IMR-90 (cell line): ENCODE measurements at regions not wholly inside any gene's neighbourhood (a gene's known extent, or its start where the extent isn't known, plus 50 kb on each side); places are given as distances from the start of the nearest gene placed in this dataset.
"Not testable (repeated sequence)": the region's sequence is repeated elsewhere in the genome, so short reads cannot be mapped to it uniquely, and the experiment has no call there.

Experiments
- ATAC-seq: fragments of 200-7000 bp; cut with Tn5 transposase; 2 replicates; pipeline ENCODE4 v1.9.1; 2020; ENCODE audit warnings: low read depth, mild to moderate bottlenecking, moderate library complexity
- BruUV-seq: library from RNA; stranded (reverse); fragments of 400-500 nt; replicated peaks from 2 replicates; lab custom pipeline; 2021; lab: Mats Ljungman, UMichigan
- CTCF ChIA-PET: fragments of 300-600 bp; formaldehyde crosslinking; extraction: SDS; loops from one replicate; lab custom pipeline; 2021; ENCODE audit warnings: antibody characterized with exemption; lab: Yijun Ruan, JAX
- POLR2A ChIA-PET: fragments of 300-600 bp; sonication (Branson Sonifier 250); formaldehyde crosslinking; loops from one replicate; lab custom pipeline; 2022; ENCODE audit warnings: antibody characterized with exemption; ENCODE audit not compliant: unreplicated experiment; lab: Charles Lee
- DNase-seq: peaks from one replicate; pipeline ENCODE4 v3.0.0; 2013
- H2AFZ ChIP-seq: replicated peaks from 2 replicates; pipeline ENCODE3; 2013; ENCODE audit warnings: low read length, mild to moderate bottlenecking; ENCODE audit not compliant: poor library complexity
- H2AK5ac ChIP-seq: 2 replicates; pipeline ENCODE4 v1.6.1; 2013; ENCODE audit warnings: low read depth, low read length, inconsistent platforms
- H2AK9ac ChIP-seq: replicated peaks from 2 replicates; pipeline ENCODE3; 2013; ENCODE audit warnings: mild to moderate bottlenecking, low read depth, low read length, moderate library complexity; ENCODE audit not compliant: poor library complexity
- H2BK120ac ChIP-seq: 2 replicates; pipeline ENCODE4 v1.6.1; 2013; ENCODE audit warnings: low read depth, low read length, inconsistent platforms
- H2BK15ac ChIP-seq: 3 replicates; pipeline ENCODE4 v1.6.1; 2013; ENCODE audit warnings: low read depth, low read length, inconsistent platforms
- H2BK20ac ChIP-seq: 2 replicates; pipeline ENCODE4 v1.6.1; 2013; ENCODE audit warnings: low read depth, mild to moderate bottlenecking, inconsistent platforms, low read length, moderate library complexity
- H2BK5ac ChIP-seq: 2 replicates; pipeline ENCODE4 v1.6.1; 2013; ENCODE audit warnings: mild to moderate bottlenecking, low read depth, low read length, inconsistent platforms; ENCODE audit not compliant: poor library complexity, severe bottlenecking
- H3K14ac ChIP-seq: replicated peaks from 2 replicates; pipeline ENCODE4 v1.6.1; 2013; ENCODE audit warnings: low read depth, low read length, inconsistent platforms
- H3K18ac ChIP-seq: 2 replicates; pipeline ENCODE4 v1.6.1; 2013; ENCODE audit warnings: low read depth, low read length, control low read depth
- H3K23ac ChIP-seq: 2 replicates; pipeline ENCODE4 v1.6.1; 2013; ENCODE audit warnings: low read depth, low read length, inconsistent platforms
- H3K27ac ChIP-seq: 2 replicates; pipeline ENCODE4 v1.5.1; 2013; ENCODE audit warnings: mild to moderate bottlenecking, control low read depth, low read length; ENCODE audit not compliant: insufficient read depth
- H3K27me3 ChIP-seq: 2 replicates; pipeline ENCODE4 v1.6.1; 2013; ENCODE audit warnings: low read length; ENCODE audit not compliant: control insufficient read depth, insufficient read depth
- H3K36me3 ChIP-seq: 2 replicates; pipeline ENCODE4 v1.6.1; 2013; ENCODE audit warnings: low read length, mixed read lengths; ENCODE audit not compliant: control insufficient read depth, insufficient read depth
- H3K4ac ChIP-seq: 2 replicates; pipeline ENCODE4 v1.6.1; 2013; ENCODE audit warnings: low read depth, low read length, inconsistent platforms
- H3K4me1 ChIP-seq: 2 replicates; pipeline ENCODE4 v1.6.1; 2013; ENCODE audit warnings: low read length, mixed read lengths; ENCODE audit not compliant: control insufficient read depth, insufficient read depth
- H3K4me2 ChIP-seq: 2 replicates; pipeline ENCODE4 v1.6.1; 2013; ENCODE audit warnings: low read depth, mild to moderate bottlenecking, control low read depth, low read length, moderate library complexity
- H3K4me3 ChIP-seq: 2 replicates; pipeline ENCODE4 v1.5.1; 2013; ENCODE audit warnings: low read depth, mild to moderate bottlenecking, control low read depth, low read length, moderate library complexity; ENCODE audit not compliant: insufficient read depth
- H3K56ac ChIP-seq: 2 replicates; pipeline ENCODE4 v1.6.1; 2013; ENCODE audit warnings: low read length, inconsistent platforms; ENCODE audit not compliant: insufficient read depth; ENCODE audit errors: extremely low read depth
- H3K79me1 ChIP-seq, 2 experiments: 2 replicates each; pipeline ENCODE4 v1.6.1; 2013; ENCODE audit warnings: low read length in 2 of 2, inconsistent platforms in 1 of 2, low read depth in 1 of 2
- H3K9ac ChIP-seq: 2 replicates; pipeline ENCODE4 v1.6.1; 2013; ENCODE audit warnings: low read depth, low read length, control low read depth
- H3K9me1 ChIP-seq: 2 replicates; pipeline ENCODE4 v1.6.1; 2013; ENCODE audit warnings: low read length, inconsistent platforms; ENCODE audit not compliant: insufficient read depth
- H3K9me3 ChIP-seq: 2 replicates; pipeline ENCODE4 v1.6.1; 2013; ENCODE audit warnings: low read length; ENCODE audit not compliant: control insufficient read depth, insufficient read depth
- H4K20me1 ChIP-seq: 2 replicates; pipeline ENCODE4 v1.6.1; 2013; ENCODE audit warnings: low read length, inconsistent platforms; ENCODE audit not compliant: insufficient read depth
- H4K5ac ChIP-seq: 2 replicates; pipeline ENCODE4 v1.6.1; 2013; ENCODE audit warnings: mild to moderate bottlenecking, low read depth, low read length, control low read depth
- H4K8ac ChIP-seq, 2 experiments: 2 replicates each; pipeline ENCODE4 v1.6.1; 2013; ENCODE audit warnings: low read depth in 2 of 2, low read length in 2 of 2, control low read depth in 1 of 2, inconsistent platforms in 1 of 2
- H4K91ac ChIP-seq: 2 replicates; pipeline ENCODE4 v1.6.1; 2013; ENCODE audit warnings: low read depth, low read length, inconsistent platforms; ENCODE audit not compliant: insufficient read depth
- CEBPB ChIP-seq: IDR thresholded peaks from 2 replicates; pipeline ENCODE4 v1.6.1; 2012; ENCODE audit warnings: low read depth, low read length, improper control_type of control experiment
- MAZ ChIP-seq: IDR thresholded peaks from 2 replicates; pipeline ENCODE4 v1.6.1; 2012; ENCODE audit warnings: low read depth, mild to moderate bottlenecking, low read length, improper control_type of control experiment, moderate library complexity, borderline replicate concordance
- MXI1 ChIP-seq: IDR thresholded peaks from 2 replicates; pipeline ENCODE4 v1.6.1; 2012; ENCODE audit warnings: low read depth, mild to moderate bottlenecking, low read length, moderate library complexity, borderline replicate concordance
- NFE2L2 ChIP-seq: fragments of 150-350 bp; IDR thresholded peaks from 2 replicates; pipeline ENCODE4 v1.6.1; 2016; ENCODE audit warnings: low read depth, mild to moderate bottlenecking, low read length
- RAD21 ChIP-seq: IDR thresholded peaks from 2 replicates; pipeline ENCODE4 v1.6.1; 2012; ENCODE audit warnings: low read length, improper control_type of control experiment
- SMC3 ChIP-seq: fragments of 150-350 bp; IDR thresholded peaks from 2 replicates; pipeline ENCODE4 v1.6.1; 2016; ENCODE audit warnings: low read depth, mild to moderate bottlenecking, antibody characterized with exemption, low read length, moderate library complexity
- USF2 ChIP-seq: fragments of 150-350 bp; IDR thresholded peaks from 2 replicates; pipeline ENCODE4 v1.6.1; 2017; ENCODE audit warnings: mild to moderate bottlenecking, antibody characterized with exemption, low read length, low read depth
- WGBS, 2 experiments: methylation state at CpG; one replicate each; pipeline versions ENCODE4 v1.1.5 to v1.1.7; 2013; ENCODE audit warnings: missing lambda C conversion rate in 2 of 2; ENCODE audit not compliant: insufficient read length in 1 of 2; ENCODE audit errors: extremely low coverage in 2 of 2; 5-methylcytosine and 5-hydroxymethylcytosine counted together
- dilution Hi-C: fragments of 300-500 bp; cut with HindIII; formaldehyde crosslinking; loops from one replicate; pipeline ENCODE4 v1.14.3; 2018; ENCODE audit warnings: low sequenced_read_pairs; ENCODE audit not compliant: unreplicated experiment
- in situ Hi-C: fragments of 300-500 bp; cut with MboI; formaldehyde crosslinking; loops from 3 replicates; pipeline ENCODE4 v1.14.3; 2019; ENCODE audit warnings: low sequenced_read_pairs, inconsistent platforms, mixed read lengths
- intact Hi-C: fragments of 100-400 bp; cut with micrococcal nuclease; formaldehyde crosslinking; loops from 2 replicates; pipeline ENCODE4 v1.10.0; 2022

DNA sequence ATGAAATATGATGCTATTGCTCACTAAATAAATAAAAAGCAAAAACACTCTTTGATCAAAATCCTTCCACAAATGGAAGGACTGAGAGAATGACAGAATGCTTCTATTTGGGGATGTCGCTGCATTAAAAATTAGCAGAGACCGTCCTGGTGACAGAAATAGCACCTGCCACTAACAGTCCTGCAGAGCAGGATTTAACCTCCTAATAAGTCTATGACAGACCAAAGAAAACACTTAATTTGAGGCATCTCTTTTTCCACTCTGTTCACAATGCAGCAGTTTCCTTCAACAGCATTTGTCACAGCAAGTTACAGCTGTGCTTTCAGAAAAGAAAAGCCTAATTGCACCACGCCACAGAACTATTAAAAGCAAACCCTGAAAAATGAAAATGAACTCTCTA, 140.6 kb upstream of the BEND6 start:
- ChIA-PET POLR2A (no interaction called here), CTCF (no interaction called here)
- no peak overlapping the region for H4K8ac ChIP-seq
- no peak overlapping the region for H3K14ac ChIP-seq
- H3K56ac ChIP-seq = no peak overlapping the region
- no peak overlapping the region for H2BK20ac ChIP-seq
- H3K4ac ChIP-seq = no peak overlapping the region
- no peak overlapping the region for H2AK5ac ChIP-seq
- no peak overlapping the region for H3K4me3 ChIP-seq
- no peaks in the 10 kb centered on the region for H3K36me3 ChIP-seq
- no peak overlapping the region for H4K91ac ChIP-seq
- H4K20me1 ChIP-seq = peaks cover 62% of the 10 kb centered on the region
- H3K4me1 ChIP-seq = peaks cover 17% of the 10 kb centered on the region
- no peak overlapping the region for H3K4me2 ChIP-seq
- no TSS peak for BruUV-seq
- H2AK9ac ChIP-seq = no peak overlapping the region
- H3K9ac ChIP-seq = no peak overlapping the region
- no peak for TF ChIP-seq MAZ
- TF ChIP-seq MXI1 = no peak
- TF ChIP-seq NFE2L2 = no peak
- no peak for TF ChIP-seq RAD21
- no peak for TF ChIP-seq SMC3
- TF ChIP-seq CEBPB = no peak
- TF ChIP-seq USF2 = no peak
- H2BK15ac ChIP-seq = no peak overlapping the region
- no peak overlapping the region for H4K5ac ChIP-seq
- no peaks in the 10 kb centered on the region for H3K9me3 ChIP-seq
- H3K79me1 ChIP-seq = peaks cover 7 to 61% of the 10 kb centered on the region in 2 experiments; a peak in 2 of 4 replicates
- intact Hi-C loops = no loop called here
- H2BK5ac ChIP-seq = no peak overlapping the region
- H3K23ac ChIP-seq = no peak overlapping the region
- no peak overlapping the region for H3K18ac ChIP-seq
- no peak overlapping the region for H2AFZ ChIP-seq
- no peaks in the 10 kb centered on the region for H3K27me3 ChIP-seq
- H2BK120ac ChIP-seq = no peak overlapping the region
- H3K27ac ChIP-seq = no peak overlapping the region
- ATAC-seq = no peak
- H3K9me1 ChIP-seq = peaks cover 12% of the 10 kb centered on the region
- no peak for DNase-seq
- in situ Hi-C loops = no loop called here
- WGBS, 2 experiments = no CpG with 5 or more reads among the region's 3 CpGs
- dilution Hi-C loops = no loop called here

GRCh38 chr6:56812851-56813250, 142.1 kb upstream of the BEND6 start:
- no CpG with 5 or more reads among the region's 3 CpGs for WGBS, 2 experiments

More at GRCh38 chr6:56812851-56813250, 142.1 kb upstream of the BEND6 start:
- H3K56ac ChIP-seq, H3K9ac ChIP-seq, dilution Hi-C loops, CTCF ChIA-PET, H3K36me3 ChIP-seq, intact Hi-C loops, H2AK5ac ChIP-seq, H3K14ac ChIP-seq, H4K91ac ChIP-seq, POLR2A ChIA-PET, H2BK5ac ChIP-seq, DNase-seq, H2BK120ac ChIP-seq, H3K18ac ChIP-seq, ATAC-seq, H4K5ac ChIP-seq, H4K8ac ChIP-seq, H2AK9ac ChIP-seq, H2AFZ ChIP-seq, H3K27ac ChIP-seq, H2BK20ac ChIP-seq, BruUV-seq, H3K4ac ChIP-seq, H3K23ac ChIP-seq, H3K27me3 ChIP-seq, in situ Hi-C loops, H2BK15ac ChIP-seq, H3K9me3 ChIP-seq, H3K4me2 ChIP-seq, H3K4me3 ChIP-seq: not testable (repeated sequence)
- Histone ChIP-seq H4K20me1 (peaks cover 61% of the 10 kb centered on the region), H3K9me1 (peaks cover 17% of the 10 kb centered on the region), H3K79me1 (peaks cover 6 to 60% of the 10 kb centered on the region in 2 experiments; a peak in 2 of 4 replicates), H3K4me1 (peaks cover 24% of the 10 kb centered on the region)
